Mucosa of gallbladder (tissue), 1 donor: ENCODE measurements at regions not wholly inside any gene's neighbourhood (a gene's known extent, or its start where the extent isn't known, plus 50 kb on each side); places are given as distances from the start of the nearest gene placed in this dataset.
A peak's percentile ranks its signal among the peaks of the same experiment; 100 is the strongest.

Experiments
- DNase-seq: peaks from one replicate; pipeline ENCODE4 v3.0.0-alpha.2; 2020; ENCODE audit warnings: low spot score
- donor health status: DM: no; HTN: no; CAD: no.

DNA sequence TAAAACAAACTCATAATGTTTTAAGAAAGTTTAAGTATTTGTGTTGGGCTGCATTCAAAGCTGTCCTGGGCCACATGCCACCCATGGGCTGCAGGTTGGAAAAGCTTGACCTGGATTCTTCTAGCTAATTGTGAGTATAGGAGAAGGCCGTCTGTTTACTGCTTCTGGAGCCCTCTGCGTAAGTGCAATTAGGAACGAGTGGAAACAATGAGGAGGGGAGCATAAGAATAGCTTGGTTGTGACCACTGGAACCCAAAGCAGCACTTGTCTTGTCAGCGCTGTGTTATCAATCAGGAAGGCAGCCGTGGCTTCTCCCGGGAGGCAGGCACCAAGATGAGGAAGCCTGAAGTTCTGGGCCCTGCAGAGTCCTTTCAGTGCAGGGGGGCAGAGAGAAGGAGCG is 110.4 kb upstream of the MBNL2 start:
- no peak for DNase-seq

DNA sequence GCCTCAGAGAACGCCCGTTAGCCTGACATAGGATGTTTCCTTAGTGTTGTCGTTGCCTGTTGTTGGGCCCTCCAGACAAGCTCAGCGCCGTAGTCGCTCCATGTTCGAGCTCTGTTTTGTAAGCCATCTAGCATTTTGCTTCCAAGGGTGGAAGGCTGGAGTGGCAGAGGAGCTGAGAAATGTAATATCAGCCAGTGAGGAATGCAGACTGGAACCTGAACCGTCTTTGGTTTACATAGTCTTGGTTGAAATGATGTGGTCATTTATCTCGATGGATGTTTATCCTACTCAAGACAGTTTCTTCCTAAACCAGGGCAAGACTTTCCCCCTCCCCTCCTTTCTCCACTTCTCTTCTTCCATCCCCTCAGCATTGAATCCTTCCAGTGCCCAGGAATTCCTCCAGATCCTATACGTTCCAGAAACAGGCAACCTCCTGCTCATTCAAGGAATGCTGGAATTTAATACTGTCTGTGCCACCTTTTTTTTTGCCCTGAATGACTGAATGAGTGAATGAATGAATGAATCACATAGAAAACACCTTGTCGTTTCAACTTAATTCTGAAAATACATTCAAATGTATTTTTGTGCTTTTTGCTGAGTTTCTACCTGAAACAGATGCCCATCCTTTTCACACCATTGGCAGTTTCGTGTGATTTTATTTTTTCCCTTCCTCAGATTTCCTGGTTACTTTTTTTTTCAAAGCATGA is 109.5 kb upstream of the MBNL2 start:
- DNase-seq = no peak

DNA sequence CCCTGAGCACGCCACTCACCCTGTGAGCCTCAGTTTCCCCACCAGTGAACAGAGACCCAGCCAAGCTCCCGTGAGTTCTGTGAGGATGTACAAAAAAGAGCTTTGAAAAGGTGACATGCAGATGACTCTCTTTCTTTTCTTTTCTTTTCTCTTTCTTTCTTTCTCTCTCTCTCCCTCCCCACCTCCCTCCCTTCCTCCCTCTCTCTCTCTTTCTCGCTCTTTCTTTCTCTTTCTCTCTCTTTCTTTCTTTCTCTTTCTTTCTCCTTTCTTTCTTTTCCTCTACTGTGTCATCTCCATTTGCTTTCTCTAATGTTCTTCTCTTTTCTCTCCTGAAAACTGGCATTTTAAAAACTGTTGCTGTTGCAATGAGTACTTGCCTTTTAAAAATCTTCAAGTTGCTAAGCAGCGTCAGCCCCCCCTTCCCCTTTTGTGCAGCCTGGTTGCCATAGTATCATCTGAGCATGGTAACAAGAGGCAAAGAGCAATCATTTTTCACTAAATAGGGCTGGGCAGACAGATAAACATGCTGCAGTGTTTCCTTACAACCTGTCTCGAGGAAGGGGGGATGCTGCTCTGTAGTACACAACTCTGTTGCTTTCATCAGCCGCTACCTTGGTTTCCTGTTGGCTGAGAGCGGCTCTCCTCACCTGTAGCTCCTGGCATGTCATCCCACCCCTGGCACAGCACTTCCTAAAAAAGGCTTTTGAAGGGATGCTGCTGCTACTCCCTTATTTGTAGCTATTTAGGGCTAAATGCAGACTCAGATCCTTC is 108.7 kb upstream of the MBNL2 start:
- no peak for DNase-seq

DNA sequence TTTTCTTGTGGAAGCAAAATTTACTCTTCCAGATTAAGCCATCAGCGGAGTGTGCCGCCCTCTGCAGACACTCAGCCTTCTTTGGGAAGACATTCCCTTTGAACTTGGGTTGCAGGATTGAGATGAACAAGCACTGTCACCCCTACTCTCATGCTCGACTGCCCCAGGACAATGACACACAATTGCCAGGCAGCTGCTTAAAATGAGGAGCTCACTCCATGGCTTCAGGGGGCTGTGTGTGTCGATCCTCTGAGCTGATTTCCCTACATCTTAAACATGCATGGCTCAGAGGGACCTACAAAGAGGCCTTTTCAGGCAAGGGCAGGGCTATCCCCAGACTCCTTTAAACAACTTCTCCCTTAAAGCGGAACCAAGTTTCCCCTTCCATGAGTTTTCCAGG is 107.5 kb upstream of the MBNL2 start:
- no peak for DNase-seq

DNA sequence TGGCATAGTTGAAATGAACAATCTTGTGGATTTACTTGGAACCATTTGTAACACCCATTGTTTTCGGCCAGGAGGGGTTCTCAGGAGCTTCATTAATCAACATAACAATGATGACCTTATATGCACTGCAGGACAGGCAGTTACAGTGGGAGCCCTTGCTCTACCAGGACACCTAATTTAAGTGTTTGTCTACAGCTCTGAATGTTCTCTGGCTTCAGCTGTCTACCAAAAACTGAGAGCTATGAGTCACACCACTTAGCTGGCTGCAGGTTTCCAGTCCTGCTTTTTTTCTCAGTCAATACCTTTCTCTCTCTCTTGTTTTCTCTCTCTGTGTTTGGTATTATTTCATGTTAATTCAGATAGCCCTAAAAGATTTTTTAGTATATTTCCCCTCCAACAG is 105.4 kb upstream of the MBNL2 start:
- no peak for DNase-seq

DNA sequence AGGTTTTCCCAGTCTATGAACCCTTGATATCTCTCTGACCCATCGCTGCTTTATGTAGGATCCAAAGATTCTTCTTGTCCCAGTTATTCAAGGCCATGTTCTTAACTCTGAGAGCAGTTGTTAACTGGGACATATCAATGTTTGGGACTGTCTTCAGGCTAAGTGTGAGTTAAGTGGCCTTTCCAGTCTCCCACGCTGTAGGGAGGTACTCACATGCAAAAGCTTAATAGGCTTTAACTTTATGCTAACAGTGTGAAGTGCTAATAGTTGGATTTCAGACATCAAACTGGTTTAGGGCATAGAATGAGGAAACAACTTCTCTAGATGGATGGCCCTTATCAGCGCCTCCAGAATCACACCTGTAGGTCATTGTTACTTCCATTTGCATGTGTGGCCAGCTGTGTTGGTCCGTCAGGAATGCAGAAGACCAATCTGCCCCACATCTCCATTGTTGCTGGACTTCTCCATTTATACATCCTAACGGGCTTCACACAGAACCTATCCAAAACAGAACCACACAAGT is 104.7 kb upstream of the MBNL2 start:
- DNase-seq = no peak

DNA sequence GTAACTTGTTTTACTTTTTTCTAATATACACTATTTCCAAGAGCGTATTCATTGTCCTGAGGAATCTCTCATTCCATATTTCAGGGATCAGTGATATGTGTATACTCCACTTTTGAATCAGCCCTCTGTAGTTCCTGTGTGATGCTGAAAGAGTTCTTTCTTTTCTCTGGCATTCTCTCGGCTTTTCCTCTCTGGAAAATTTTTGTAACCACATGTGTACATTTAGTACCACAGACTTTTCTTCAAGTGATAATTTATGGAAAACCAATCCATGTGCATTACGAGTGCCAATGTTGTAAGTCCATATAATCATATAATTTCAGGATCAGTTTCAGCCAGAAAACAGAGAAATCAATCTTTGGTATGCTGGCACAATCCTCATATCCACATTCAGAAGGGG is 102.2 kb upstream of the MBNL2 start:
- no peak for DNase-seq

DNA sequence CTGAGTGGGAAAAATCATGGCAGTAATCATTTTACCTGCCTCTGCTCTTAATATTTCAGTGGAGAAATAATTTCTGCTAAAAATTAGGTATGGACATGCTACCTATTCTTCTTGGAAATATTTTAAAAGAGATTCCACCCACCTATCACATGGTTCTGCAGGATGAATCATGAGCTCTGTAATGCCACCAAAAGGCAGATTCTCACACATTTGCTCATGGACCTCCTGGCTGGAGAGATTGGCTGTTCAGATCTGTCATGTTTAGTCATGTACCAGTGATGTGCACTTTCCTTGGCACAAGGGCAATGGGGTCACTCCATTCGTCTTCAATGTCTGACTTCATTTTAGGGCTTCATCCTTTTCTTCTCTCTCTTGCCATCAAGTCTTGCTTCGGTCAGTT is 101.8 kb upstream of the MBNL2 start:
- DNase-seq = no peak

DNA sequence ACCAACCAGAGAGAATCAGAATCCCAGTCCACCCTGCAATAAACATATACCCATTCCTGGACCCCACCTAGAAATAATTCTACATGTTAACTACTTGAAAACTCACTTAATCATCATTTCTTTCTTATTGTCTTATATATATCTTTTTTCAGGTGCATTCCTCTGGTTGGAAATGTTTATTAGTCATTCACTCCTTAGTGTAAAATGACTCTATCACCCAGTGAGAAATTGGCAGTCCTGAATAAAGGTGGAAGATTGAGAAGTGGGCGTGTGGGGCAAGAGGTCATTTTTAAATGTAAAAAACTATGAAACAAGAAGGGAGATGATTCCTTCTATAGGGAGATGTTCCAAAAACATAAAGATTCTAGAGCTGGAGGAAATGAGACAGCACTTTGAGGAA is 101.2 kb upstream of the MBNL2 start:
- DNase-seq = no peak

DNA sequence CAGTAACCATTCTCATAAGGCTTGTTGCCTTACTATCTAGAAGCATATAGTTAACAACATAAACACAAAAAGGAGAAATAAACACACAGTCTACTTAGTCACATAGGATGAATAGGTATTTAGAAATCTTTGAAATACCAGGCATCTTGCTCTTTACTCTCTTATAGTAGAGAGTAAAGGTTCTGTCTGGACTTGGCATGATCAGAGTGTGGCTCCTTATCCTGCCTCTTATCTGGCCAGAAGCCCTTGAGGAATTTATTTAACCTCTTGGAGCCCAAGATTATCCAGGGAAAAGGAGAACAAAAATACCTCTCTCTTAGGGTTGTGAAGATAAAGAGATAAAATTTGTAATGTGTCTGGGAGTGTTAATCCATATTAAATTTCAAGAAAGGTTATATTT is 100.2 kb upstream of the MBNL2 start:
- DNase-seq = no peak

DNA sequence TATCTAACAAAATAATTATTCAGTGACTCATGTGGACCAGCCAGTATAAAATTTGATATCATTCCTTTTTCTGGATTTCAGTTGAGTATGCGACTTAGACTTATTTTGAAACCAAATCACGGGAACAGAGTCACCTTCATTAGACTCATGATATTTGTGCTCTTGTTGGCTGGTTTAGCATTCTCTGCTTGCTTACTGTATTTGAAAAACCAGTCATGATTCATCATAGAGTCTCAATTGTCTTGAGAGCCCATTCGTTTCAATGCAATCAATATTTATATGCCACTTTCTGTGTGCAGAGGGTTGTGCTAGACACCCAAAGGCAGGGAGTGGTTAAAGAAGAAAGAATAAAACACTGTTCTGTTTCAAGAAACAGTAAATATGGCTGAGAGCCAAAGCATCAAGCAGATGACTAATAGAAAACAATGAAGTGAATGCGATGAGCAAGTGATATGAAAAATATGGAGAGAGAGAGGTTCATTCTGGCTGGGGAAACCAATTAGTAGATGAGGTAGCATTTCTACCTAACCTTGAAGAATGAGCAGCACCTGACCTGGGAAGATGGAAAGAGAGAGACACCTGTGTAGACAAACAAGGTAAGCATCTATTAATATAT is 99.6 kb upstream of the MBNL2 start:
- DNase-seq = peak; percentile 44

DNA sequence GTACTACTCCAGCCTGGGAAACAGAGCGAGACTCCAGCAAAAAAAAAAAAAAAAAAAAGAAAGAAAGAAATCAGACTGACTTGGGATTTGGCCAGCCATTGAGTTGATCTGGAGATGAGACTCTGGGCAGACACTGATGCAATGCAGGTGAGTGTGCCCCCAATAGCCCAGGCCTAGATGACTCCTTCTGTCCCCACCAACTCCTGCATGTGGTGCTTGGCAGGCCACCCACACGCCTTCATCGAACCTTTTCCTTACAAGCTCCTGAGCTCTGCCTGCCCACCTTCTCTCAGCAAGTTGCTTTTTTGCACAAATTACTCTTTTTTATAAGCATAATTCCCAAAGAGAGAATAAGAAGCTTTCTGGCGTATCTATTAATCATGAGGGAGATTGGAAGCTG is 97.9 kb upstream of the MBNL2 start:
- no peak for DNase-seq

DNA sequence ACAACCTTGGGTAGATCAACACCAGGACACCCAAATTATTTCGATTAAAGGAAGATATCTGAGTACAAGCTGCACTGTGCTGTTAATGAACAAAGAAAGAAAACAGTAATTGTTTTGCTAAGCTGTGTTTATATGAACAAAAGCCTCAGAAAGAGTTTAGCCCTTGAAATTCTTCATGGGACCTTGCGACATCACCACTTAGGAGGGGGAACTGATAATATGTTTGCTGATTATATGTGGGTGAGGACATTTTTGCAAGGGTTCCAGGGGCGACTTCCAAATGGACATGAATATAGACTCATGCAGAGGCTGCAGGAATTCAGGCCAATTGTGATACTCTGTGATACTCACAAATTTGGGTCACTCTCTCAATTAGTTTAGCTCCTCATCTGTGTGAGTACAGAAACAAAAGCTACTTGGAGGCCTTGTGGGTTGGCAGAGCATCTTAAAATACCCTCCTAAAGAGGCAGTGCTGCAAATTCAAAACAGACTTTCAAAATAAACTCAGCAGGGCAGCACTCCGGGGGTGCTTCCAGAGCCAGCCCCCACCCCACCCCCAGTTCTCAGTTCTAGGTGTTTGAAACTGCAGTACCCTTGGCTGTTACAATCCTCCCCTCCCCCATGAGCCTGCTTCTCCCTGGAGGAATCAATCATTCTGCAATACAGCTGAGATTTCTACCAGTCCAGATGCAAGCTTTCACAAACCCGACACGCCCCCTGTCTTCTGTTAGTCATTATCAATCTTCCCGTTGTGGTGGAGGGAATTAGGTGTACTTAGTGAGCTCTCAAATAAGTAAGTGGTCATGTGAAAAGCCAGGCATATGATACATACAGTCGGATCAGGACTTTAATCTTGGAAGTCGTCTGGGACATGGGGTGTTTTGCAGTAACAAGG is 97.0 kb upstream of the MBNL2 start:
- DNase-seq = no peak

DNA sequence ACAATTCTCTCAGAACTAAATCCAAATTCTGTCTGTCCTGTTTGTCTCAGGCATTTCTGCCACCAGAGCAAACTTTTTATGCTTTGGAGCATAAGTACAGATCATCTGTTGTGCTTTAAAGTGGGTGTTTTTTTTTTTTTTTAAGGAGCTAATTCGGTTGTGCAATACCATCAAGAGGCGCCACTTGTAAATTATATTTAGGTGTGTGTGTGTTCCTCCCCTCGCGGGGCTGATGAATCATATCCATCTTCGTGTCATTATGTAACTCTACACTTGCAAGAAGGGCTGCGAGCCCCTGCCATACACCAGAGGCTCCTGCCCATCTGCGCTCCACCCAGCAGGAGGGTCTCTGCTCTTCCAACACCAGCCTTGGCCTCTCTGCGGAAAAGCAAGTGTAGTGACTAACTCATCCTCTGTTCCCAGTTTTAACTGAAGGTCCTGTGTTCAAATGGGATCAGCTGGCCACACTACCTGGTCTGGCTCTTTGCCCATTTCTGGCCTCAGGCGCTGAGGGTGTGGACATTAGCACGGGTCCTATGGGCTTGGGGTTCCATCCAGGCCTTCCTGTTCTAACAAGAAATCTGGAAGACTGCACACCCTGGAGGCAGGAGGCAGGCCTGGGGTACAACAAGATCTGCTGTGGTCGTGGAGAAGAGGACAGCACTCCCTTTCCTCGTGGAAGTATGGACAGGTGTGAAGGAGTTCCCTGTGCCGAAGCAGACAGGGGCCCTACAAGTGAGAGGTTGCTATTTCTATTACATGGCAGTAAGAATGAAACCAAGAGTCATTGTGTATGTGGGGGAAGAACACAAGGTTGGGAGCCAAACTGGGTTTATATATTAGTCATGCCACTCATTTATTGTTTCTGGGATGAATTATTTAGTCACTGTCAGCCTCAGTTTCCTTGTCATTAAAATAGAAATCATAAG is 96.1 kb upstream of the MBNL2 start:
- no peak for DNase-seq

DNA sequence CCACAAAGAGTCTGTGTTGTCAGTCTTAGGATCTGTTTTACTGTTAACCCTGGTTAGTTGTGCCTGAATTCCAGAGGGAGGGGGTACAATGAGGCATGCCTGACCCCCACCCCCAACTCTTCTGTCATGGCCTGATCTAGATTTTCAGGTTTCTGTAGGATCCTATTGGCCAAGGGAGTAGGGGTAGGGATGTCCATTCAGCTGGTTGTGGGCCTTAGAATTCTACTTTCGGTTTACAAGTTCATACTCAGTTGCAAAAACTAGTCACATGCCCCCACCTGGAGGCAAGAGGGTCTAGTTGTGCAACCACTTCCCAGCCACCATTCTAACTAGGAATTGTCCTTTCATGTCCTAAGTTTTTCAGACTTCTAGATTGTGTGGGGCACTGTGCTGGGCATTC is 94.3 kb upstream of the MBNL2 start:
- DNase-seq = no peak

DNA sequence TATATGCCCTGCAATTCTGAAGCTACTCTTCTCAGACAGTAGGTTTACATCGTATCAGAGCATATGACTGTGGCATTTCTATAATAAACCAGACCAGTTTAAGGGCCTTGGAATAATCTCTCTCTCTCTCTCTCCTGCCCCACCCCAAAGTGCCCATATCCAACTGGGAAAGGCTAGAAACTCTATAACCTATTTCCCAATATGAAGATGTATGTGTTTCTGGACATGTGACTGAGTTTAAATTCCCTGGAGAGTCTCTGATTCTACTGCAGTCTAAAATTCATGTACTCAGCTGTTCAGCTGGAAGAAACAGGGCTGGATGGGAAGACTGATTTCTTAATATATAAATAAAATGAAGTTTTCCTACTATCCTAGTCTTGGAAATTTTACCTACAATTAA is 91.9 kb upstream of the MBNL2 start:
- DNase-seq = no peak

DNA sequence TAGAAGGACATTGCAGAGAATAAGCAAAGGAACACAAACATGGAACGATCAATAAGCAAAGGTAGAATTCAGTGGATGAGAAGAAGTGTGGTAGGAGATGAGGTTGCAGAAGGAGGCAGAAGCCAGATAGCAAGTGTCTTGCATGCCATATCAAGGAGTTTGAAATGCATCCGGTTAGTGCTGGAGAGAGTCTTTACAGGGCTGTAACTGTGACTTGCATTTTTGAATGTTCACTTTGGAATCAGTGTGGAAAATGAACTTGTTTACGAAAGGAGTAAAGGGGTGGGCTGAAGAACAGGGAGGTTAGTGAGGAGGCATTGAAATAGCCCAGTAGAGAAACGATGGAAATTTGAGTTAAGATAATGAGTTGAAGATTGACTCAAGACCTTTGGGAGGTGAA is 90.7 kb upstream of the MBNL2 start:
- no peak for DNase-seq

DNA sequence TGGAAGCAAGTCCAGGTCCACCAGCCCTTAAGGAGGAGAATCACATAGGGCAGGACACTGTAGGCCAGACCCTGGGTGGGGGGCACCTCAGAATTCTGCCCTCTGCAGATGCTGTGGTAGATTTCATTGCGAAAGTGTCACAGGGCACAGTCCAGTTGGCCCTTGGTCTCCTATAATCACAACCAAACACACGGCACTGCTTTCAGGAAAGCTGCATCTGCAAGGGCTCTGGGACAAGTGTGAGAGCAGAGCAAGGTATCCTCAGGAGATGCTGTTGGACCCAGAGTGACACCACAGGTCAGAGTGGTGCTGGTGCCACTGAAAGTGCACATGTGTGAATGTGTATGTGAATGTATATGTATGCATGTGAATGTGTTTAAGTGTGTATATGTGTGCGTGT is 88.6 kb upstream of the MBNL2 start:
- DNase-seq = no peak

DNA sequence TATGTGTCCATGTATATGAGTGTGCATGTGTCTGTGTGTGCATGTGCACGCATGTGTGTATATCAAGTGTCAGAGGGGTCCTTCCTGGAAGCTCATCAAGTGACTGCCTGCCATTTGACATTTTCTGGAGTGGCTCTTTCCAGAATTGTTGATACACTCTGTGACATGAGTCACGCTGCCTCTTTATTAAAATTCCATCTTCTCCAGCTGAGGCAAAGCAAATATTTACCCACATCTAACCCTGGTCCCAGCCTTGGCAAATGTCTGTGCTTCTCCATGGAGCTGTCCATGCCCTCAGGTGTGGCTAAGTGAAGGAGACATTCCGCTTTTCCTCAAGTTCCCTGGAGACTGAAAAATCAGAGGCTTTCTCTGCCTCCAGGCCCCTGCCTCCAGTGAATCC is 88.2 kb upstream of the MBNL2 start:
- DNase-seq = peak; percentile 59

DNA sequence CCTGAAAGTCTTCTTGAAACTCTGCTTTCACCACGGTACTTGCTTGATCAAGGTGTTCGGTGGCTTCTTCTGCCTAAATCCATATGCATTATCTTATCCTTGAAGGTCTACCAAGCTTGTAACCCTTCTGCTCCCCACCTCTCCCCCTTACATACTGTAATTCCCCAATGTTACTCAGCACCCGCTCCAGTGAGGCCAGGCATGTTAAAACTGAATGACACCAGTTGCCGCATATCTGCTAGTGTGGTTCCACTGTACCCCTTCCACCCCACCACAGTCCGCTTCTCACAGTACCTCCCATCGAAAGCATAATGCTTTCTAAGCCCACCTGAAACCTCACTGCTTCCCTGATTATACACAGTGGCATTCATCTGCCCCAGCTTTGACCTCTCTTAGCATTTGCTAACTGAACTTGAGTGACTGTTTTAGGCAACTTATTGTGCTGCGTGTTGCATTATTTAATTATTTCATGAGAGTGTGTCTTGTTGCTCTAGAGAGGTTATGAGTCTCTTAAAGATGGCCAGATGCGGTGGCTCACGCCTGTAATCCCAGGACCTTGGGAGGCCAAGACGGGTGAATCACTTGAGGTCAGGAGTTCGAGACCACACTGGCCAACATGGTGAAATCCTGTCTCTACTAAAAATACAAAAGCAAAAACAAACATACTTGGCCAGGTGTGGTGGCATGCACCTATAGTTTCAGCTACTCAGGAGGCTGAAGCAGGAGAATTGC is 87.6 kb upstream of the MBNL2 start:
- DNase-seq = no peak
